Transverse colon (tissue), 4 donors: ENCODE measurements at regions not wholly inside any gene's neighbourhood (a gene's known extent, or its start where the extent isn't known, plus 50 kb on each side); places are given as distances from the start of the nearest gene placed in this dataset.
A peak's percentile ranks its signal among the peaks of the same experiment; 100 is the strongest.

Source experiments
- DNase-seq: peaks from one replicate; pipeline ENCODE4 v3.0.0-alpha.2; 2019
- H3K27ac ChIP-seq, 4 donors: fragments of 200-600 bp; sonication (generic); 2 replicates each; pipeline ENCODE4 v1.5.1; 2016 to 2018; ENCODE audit warnings: inconsistent platforms in 4 of 4
- H3K27me3 ChIP-seq: fragments of 200-600 bp; sonication (generic); 2 replicates; pipeline ENCODE4 v1.5.1; 2017; ENCODE audit warnings: inconsistent platforms
- H3K36me3 ChIP-seq, 4 donors: fragments of 200-600 bp; sonication (generic); 2 replicates each; pipeline ENCODE4 v1.5.1; 2017 to 2019; ENCODE audit warnings: inconsistent platforms in 4 of 4
- H3K4me1 ChIP-seq, 4 donors: fragments of 200-600 bp; sonication (generic); 2 replicates each; pipeline ENCODE4 v1.5.1; 2017 to 2020; ENCODE audit warnings: inconsistent platforms in 4 of 4
- H3K4me3 ChIP-seq, 4 donors: fragments of 200-600 bp; sonication (generic); 1 replicate in 1 of 4; 2 replicates in 3 of 4; pipeline versions ENCODE4 v1.5.1 to v1.6.1; 2017 to 2019; ENCODE audit warnings: inconsistent platforms in 4 of 4
- H3K9me3 ChIP-seq, 2 donors: fragments of 200-600 bp; sonication (generic); 2 replicates each; pipeline ENCODE4 v1.5.1; 2017 to 2019; ENCODE audit warnings: inconsistent platforms in 2 of 2
- CTCF ChIP-seq, 5 experiments: fragments of 200-600 bp in 3 of 5; fragments of 450-650 bp in 2 of 5; sonication (generic) in 3 of 5; IDR thresholded peaks; 1 replicate in 2 of 5; 2 replicates in 3 of 5; pipeline ENCODE4 v1.5.1; 2016 to 2017; ENCODE audit warnings: antibody characterized with exemption in 5 of 5, inconsistent platforms in 3 of 5, mild to moderate bottlenecking in 2 of 5, moderate library complexity in 1 of 5
- EP300 ChIP-seq: sonication (generic); formaldehyde crosslinking; IDR thresholded peaks from one replicate; pipeline ENCODE4 v1.6.1; 2017; ENCODE audit warnings: antibody characterized with exemption, low read depth
- POLR2A ChIP-seq: fragments of 450-650 bp; IDR thresholded peaks from one replicate; pipeline ENCODE4 v1.6.1; 2016; ENCODE audit warnings: antibody characterized with exemption, mild to moderate bottlenecking, moderate library complexity
- POLR2AphosphoS5 ChIP-seq, 3 donors: sonication (generic); formaldehyde crosslinking; IDR thresholded peaks; one replicate each; pipeline ENCODE4 v1.6.1; 2016; ENCODE audit warnings: antibody characterized with exemption in 3 of 3
- WGBS, 2 donors: methylation state at CpG; one replicate each; pipeline ENCODE4 v1.1.5; 2018; ENCODE audit warnings: low coverage in 1 of 2; 5-methylcytosine and 5-hydroxymethylcytosine counted together
- in situ Hi-C, 4 donors: fragments of 200-750 bp; cut with MboI; loops; one replicate each; pipeline versions ENCODE4 v1.15.0 to v1.15.1; 2017; ENCODE audit warnings: low sequenced_read_pairs in 3 of 4, low pct_ligation_motif_present in 1 of 4, low pct_unique_long_range_greater_than_20kb in 1 of 4
- intact Hi-C: fragments of 100-400 bp; cut with DNase I; formaldehyde crosslinking; loops from one replicate; pipeline ENCODE4 v1.15.1; 2023; ENCODE audit warnings: low total_unique reads

- no peaks in the 10 kb centered on the region for H3K9me3 ChIP-seq
- TF ChIP-seq EP300: no peak
- no peak for TF ChIP-seq POLR2A
- TF ChIP-seq POLR2AphosphoS5 (IDR thresholded peaks at IDR 0.05): no peak
- TF ChIP-seq CTCF (IDR thresholded peaks at IDR 0.05): no peak
- H3K27me3 ChIP-seq: no peaks in the 10 kb centered on the region
- no peak overlapping the region for H3K27ac ChIP-seq
- peaks cover 0 to 11% (median 5%) of the 10 kb centered on the region in 4 donors for H3K4me1 ChIP-seq
- in situ Hi-C loops: no loop called here
- H3K4me3 ChIP-seq: no peak overlapping the region
- intact Hi-C loops: no loop called here
- WGBS, 2 donors: 73 to 81% methylated on average over 3 to 6 of the region's 6 CpGs
- no peaks in the 10 kb centered on the region for H3K36me3 ChIP-seq
- peak; percentile 22 for DNase-seq
Measured at GRCh38 chr5:54651482-54652076, 134.0 kb downstream of the SNX18 start.

- Histone ChIP-seq H3K36me3 (no peaks in the 10 kb centered on the region), H3K4me3 (no peak overlapping the region), H3K4me1 (peaks cover 0 to 11% (median 5%) of the 10 kb centered on the region in 4 donors), H3K9me3 (no peaks in the 10 kb centered on the region), H3K27me3 (no peaks in the 10 kb centered on the region), H3K27ac (no peak overlapping the region)
- in situ Hi-C loops: no loop called here
- WGBS, 2 donors: 97% methylated on average over 12 of the region's 32 CpGs; no CpG with 5 or more reads in 1 of the 2 donors
- no peak for DNase-seq
- TF ChIP-seq POLR2AphosphoS5 (IDR thresholded peaks at IDR 0.05) (no peak), EP300 (no peak), CTCF (IDR thresholded peaks at IDR 0.05) (no peak), POLR2A (no peak)
- intact Hi-C loops: no loop called here
Measured at GRCh38 chr5:54649041-54649504, 131.5 kb downstream of the SNX18 start.

- H3K9me3 ChIP-seq: no peaks in the 10 kb centered on the region
- peaks cover 0 to 11% (median 5%) of the 10 kb centered on the region in 4 donors for H3K4me1 ChIP-seq
- peak; percentile 39 to 66 (median 43) for TF ChIP-seq POLR2AphosphoS5 (IDR thresholded peaks at IDR 0.05)
- no peak for TF ChIP-seq EP300
- no peak for TF ChIP-seq POLR2A
- TF ChIP-seq CTCF (IDR thresholded peaks at IDR 0.05): peak in 1 of 5 experiments; percentile 16
- H3K27ac ChIP-seq: peak overlapping the region; percentile 59 to 84 (median 77)
- intact Hi-C loops (no loop called here), in situ Hi-C loops (no loop called here)
- no peaks in the 10 kb centered on the region for H3K36me3 ChIP-seq
- DNase-seq: peak; percentile 72
- WGBS, 2 donors: 40 to 57% methylated on average over 14 of the region's 14 CpGs
- H3K27me3 ChIP-seq: no peaks in the 10 kb centered on the region
- no peak overlapping the region for H3K4me3 ChIP-seq
Measured at GRCh38 chr5:54646356-54647101, 129.0 kb downstream of the SNX18 start.

GRCh38 chr5:54645882-54646355, 128.4 kb downstream of the SNX18 start:
- H3K36me3 ChIP-seq: no peaks in the 10 kb centered on the region
- peak overlapping the region; percentile 59 to 84 (median 77) for H3K27ac ChIP-seq
- no peaks in the 10 kb centered on the region for H3K9me3 ChIP-seq
- WGBS, 2 donors: 73 to 83% methylated on average over 2 of the region's 2 CpGs
- H3K4me3 ChIP-seq: no peak overlapping the region
- intact Hi-C loops: no loop called here
- no peaks in the 10 kb centered on the region for H3K27me3 ChIP-seq
- in situ Hi-C loops: no loop called here
- peaks cover 0 to 11% (median 5%) of the 10 kb centered on the region in 4 donors for H3K4me1 ChIP-seq
- DNase-seq: no peak
- no peak for TF ChIP-seq POLR2AphosphoS5 (IDR thresholded peaks at IDR 0.05)
- TF ChIP-seq POLR2A: no peak
- TF ChIP-seq CTCF (IDR thresholded peaks at IDR 0.05): no peak
- no peak for TF ChIP-seq EP300
